Activated T-cell treated with anti-CD3 and anti-CD28 coated beads, Interleukin-2, amount 50 U/mL, for 4 hours (primary cell): ENCODE measurements at regions not wholly inside any gene's neighbourhood (a gene's known extent, or its start where the extent isn't known, plus 50 kb on each side); places are given as distances from the start of the nearest gene placed in this dataset.

Experiments used
- ATAC-seq, 2 donors: fragments of 200-7000 bp; cut with Tn5 transposase; one replicate each; pipeline ENCODE4 v1.10.0; 2021
- DNase-seq: peaks from one replicate; pipeline ENCODE4 v3.0.0-alpha.2; 2020
- H3K27me3 Mint-ChIP-seq: one replicate; pipeline ENCODE4 v1.8.0; 2021; ENCODE audit warnings: low read depth, mixed read lengths
- H3K36me3 Mint-ChIP-seq: one replicate; pipeline ENCODE4 v1.8.0; 2022; ENCODE audit warnings: mixed read lengths; ENCODE audit not compliant: insufficient read depth
- H3K4me1 Mint-ChIP-seq: one replicate; pipeline ENCODE4 v1.8.0; 2021; ENCODE audit warnings: low read depth, mixed read lengths
- H3K4me3 Mint-ChIP-seq: one replicate; pipeline ENCODE4 v1.8.0; 2021; ENCODE audit warnings: mild to moderate bottlenecking, moderate library complexity, mixed read lengths
- H3K9me3 Mint-ChIP-seq: one replicate; pipeline ENCODE4 v1.8.0; 2021; ENCODE audit warnings: mixed read lengths

DNA sequence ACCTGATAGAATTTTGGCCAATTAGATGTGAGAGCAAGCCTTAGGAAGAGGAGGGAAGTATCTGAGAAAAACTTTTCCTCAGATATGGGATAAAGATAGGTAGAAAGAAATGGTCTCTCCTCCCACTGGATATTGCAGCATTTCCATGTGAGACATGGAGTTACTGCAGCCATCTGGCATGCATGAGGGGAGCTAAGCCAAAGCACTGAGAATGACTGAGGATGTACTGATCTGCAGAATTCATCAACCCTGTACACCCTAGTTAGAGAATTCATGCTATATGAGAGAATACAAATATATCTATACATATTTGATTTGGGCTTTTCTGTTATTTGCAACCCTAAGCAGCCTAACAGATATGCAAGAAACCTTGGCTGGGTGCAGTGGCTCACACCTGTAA is 52.5 kb upstream of the RPL34 start:
- no peak overlapping the region for H3K4me3 Mint-ChIP-seq
- peaks cover 8% of the 10 kb centered on the region for H3K4me1 Mint-ChIP-seq
- H3K36me3 Mint-ChIP-seq = no peaks in the 10 kb centered on the region
- no peaks in the 10 kb centered on the region for H3K27me3 Mint-ChIP-seq
- DNase-seq (no peak), ATAC-seq (no peak)
- no peaks in the 10 kb centered on the region for H3K9me3 Mint-ChIP-seq

DNA sequence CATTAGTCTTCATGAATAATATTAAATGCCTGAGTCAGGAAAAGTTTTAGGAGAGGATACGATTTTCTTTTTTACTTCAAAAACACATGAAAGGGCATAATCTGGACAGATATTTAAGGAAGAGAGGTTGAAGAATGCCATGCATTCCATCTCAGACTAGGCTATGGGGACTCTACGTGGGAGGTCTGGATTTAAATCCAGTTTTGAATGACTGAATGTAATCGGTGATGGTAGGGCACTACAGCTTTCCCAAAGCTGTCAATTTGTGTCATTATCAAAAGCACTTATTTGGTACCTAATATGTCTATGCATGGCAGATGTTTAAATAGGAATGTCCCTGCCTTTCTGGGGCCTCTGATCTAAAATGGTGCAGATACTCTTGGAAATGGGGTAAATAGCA is 59.3 kb upstream of the RPL34 start:
- DNase-seq (no peak), ATAC-seq (no peak)
- Mint-ChIP-seq H3K36me3 (no peaks in the 10 kb centered on the region), H3K4me3 (no peak overlapping the region), H3K4me1 (peaks cover 2% of the 10 kb centered on the region), H3K27me3 (no peaks in the 10 kb centered on the region), H3K9me3 (no peaks in the 10 kb centered on the region)

GRCh38 chr4:108560616-108561015 is 59.8 kb upstream of the RPL34 start:
- Mint-ChIP-seq H3K9me3 (no peaks in the 10 kb centered on the region), H3K36me3 (no peaks in the 10 kb centered on the region)

GRCh38 chr4:108559911-108560310 is 60.5 kb upstream of the RPL34 start:
- DNase-seq = no peak
- Mint-ChIP-seq H3K9me3 (no peaks in the 10 kb centered on the region), H3K27me3 (no peaks in the 10 kb centered on the region), H3K36me3 (no peaks in the 10 kb centered on the region), H3K4me1 (peaks cover 2% of the 10 kb centered on the region), H3K4me3 (no peak overlapping the region)
- no peak for ATAC-seq

More at GRCh38 chr4:108560616-108561015, 59.8 kb upstream of the RPL34 start:
- no peak for ATAC-seq
- Mint-ChIP-seq H3K4me1 (peaks cover 2% of the 10 kb centered on the region), H3K4me3 (no peak overlapping the region), H3K27me3 (no peaks in the 10 kb centered on the region)
- no peak for DNase-seq

DNA sequence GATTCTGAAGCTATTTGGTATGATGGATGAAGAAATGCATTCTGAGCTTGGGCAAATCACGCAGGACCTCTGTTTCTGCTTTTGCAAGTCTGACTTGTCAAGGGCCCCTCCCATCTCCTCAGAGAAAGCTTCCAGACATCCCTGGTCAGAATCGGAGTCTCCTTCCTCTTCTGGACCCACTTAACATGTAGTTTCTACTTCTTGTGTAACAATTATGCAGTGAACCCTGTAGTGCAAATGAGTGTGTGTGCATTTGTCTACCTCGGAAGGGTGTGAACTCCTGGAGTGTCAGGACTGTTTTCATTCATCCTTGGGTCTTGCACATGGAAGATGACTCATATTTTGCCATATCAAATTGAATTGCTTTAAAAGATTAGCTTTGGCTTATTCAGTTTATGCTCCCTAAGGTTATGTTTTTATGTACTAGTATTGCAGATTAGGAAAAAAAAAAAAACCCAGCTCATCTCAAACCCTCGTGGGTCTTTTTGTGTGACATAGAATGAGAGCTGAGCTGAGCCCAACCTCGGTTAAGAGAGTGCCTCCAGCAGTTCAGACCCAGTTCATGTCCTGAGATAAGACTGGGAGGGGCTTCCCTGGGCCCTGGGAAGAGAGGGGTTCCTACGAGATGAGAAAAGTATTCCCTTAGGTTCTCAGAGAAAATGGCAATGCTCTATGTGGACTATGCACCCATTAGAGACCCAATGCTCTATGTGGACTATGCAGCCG is 61.1 kb upstream of the RPL34 start:
- no peaks in the 10 kb centered on the region for H3K36me3 Mint-ChIP-seq
- ATAC-seq = no peak
- H3K4me3 Mint-ChIP-seq = no peak overlapping the region
- H3K9me3 Mint-ChIP-seq = no peaks in the 10 kb centered on the region
- no peaks in the 10 kb centered on the region for H3K4me1 Mint-ChIP-seq
- no peaks in the 10 kb centered on the region for H3K27me3 Mint-ChIP-seq
- DNase-seq = no peak

DNA sequence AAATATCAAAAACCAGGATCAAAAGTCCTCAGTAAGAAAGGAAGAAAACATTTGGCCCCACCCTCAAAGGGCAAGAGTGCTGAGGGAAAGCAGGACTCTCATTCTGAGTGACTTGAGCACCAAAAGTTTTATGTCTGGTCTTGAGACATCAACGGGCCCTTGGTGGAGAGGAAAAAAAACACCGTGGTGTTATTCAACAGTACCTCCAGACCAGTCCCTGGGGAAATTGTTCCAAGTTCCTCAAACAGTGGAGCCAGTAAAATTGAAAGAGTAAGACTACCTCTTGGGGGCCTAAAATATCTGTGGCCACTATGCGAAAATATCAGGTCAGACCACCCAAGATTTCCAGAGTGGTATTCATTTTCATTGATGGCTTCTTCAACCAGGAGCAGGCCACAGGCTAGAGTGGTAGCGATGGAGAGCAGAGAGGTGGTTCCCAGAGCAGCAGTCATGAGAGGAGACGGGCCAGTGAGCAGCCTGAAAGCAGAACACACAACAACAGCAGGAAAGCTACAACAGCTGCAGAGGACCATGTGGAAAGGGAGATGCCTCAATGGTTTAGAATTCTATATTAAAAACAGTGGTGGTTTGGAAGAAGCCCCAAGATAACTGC is 63.7 kb upstream of the RPL34 start:
- peaks cover 7% of the 10 kb centered on the region for H3K9me3 Mint-ChIP-seq
- no peak for DNase-seq
- no peaks in the 10 kb centered on the region for H3K27me3 Mint-ChIP-seq
- no peaks in the 10 kb centered on the region for H3K36me3 Mint-ChIP-seq
- H3K4me1 Mint-ChIP-seq = no peaks in the 10 kb centered on the region
- ATAC-seq = no peak
- H3K4me3 Mint-ChIP-seq = no peak overlapping the region

DNA sequence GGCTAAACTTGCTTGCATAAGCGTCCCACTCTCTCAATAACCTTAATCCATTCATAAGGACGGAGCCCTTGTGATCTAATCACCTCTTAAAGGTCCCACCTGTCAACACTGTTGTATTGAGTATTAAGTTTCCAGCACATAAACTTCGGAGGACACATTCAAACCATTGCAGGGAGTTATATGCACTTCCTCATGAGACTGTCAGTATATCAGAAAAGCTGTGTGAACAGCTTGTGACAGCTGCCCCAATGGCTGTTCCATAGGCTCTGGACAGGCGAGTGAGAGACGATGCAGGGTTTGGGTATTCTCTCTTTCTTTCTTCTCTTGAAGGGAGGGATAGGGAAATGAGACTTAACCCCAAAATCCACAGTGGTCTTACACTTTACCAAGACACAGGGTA is 64.2 kb upstream of the RPL34 start:
- Mint-ChIP-seq H3K4me1 (no peaks in the 10 kb centered on the region), H3K36me3 (peaks cover 3% of the 10 kb centered on the region), H3K4me3 (no peak overlapping the region), H3K9me3 (peaks cover 7% of the 10 kb centered on the region), H3K27me3 (no peaks in the 10 kb centered on the region)
- DNase-seq (no peak), ATAC-seq (no peak)

- peaks cover 3% of the 10 kb centered on the region for H3K36me3 Mint-ChIP-seq
- DNase-seq (no peak), ATAC-seq (no peak)
- peaks cover 7% of the 10 kb centered on the region for H3K9me3 Mint-ChIP-seq
- no peak overlapping the region for H3K4me3 Mint-ChIP-seq
- no peaks in the 10 kb centered on the region for H3K27me3 Mint-ChIP-seq
- H3K4me1 Mint-ChIP-seq = no peaks in the 10 kb centered on the region
These were observed 64.7 kb upstream of the RPL34 start for GRCh38 chr4:108555701-108556100.

DNA sequence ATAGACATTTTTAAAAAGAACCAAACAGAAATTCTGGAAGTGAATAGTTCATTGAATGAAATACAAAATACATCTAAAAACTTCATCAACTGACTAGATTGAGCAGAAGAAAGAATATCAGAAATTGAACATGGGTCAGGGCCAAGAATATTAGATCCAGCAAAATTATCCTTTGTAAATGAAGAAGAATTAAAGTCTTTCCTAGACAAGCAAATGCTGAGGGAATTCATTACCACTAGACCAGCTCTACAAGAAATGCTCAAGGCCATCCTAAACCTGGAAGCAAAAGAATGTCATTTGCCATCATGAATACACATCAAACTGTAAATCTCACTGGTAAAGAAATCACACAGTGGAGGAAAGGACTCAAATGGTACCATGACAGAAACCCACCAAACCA is 72.7 kb upstream of the RPL34 start:
- H3K4me1 Mint-ChIP-seq = no peaks in the 10 kb centered on the region
- no peak for DNase-seq
- H3K36me3 Mint-ChIP-seq = peaks cover 15% of the 10 kb centered on the region
- peaks cover 26% of the 10 kb centered on the region for H3K9me3 Mint-ChIP-seq
- no peak for ATAC-seq
- no peaks in the 10 kb centered on the region for H3K27me3 Mint-ChIP-seq
- H3K4me3 Mint-ChIP-seq = no peak overlapping the region

GRCh38 chr4:108546728-108547127 is 73.6 kb upstream of the RPL34 start:
- Mint-ChIP-seq H3K9me3 (peaks cover 23% of the 10 kb centered on the region), H3K4me1 (peaks cover 2% of the 10 kb centered on the region), H3K36me3 (peaks cover 16% of the 10 kb centered on the region), H3K27me3 (no peaks in the 10 kb centered on the region), H3K4me3 (no peak overlapping the region)
- DNase-seq = no peak
- no peak for ATAC-seq

GRCh38 chr4:108544481-108544880 is 75.9 kb upstream of the RPL34 start:
- DNase-seq (no peak), ATAC-seq (no peak)
- Mint-ChIP-seq H3K36me3 (peaks cover 16% of the 10 kb centered on the region), H3K27me3 (no peaks in the 10 kb centered on the region), H3K4me1 (peaks cover 6% of the 10 kb centered on the region), H3K4me3 (no peak overlapping the region), H3K9me3 (peaks cover 23% of the 10 kb centered on the region)

DNA sequence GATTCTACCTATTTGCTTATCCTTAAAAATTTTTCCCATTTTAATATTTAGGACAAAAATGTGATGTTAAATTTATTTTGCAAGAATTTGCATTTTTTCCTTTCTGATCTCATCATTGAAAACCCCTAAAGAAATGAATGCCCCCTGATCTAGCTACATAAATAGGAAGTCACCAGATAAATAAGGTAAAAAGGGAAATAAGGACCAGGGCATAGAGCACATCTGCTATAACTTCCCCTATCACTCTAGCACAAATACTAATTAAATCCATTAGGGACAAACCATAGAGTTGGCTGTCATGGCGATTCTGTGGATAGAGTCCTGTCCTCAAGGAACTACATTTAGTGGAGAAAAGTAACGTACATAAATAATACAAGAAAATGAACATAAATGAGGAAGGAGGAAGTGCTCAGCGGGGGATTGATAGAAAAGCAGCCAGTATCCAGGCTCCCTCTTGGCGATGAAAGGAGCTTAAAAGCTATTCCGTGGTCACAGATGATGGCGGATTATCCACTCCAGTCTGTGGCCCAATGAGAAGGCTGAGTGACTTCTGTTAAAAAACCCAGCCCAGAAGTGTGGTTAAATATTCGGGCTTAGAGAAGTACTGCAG is 76.9 kb upstream of the RPL34 start:
- H3K4me3 Mint-ChIP-seq = no peak overlapping the region
- H3K36me3 Mint-ChIP-seq = peaks cover 6% of the 10 kb centered on the region
- peaks cover 14% of the 10 kb centered on the region for H3K9me3 Mint-ChIP-seq
- DNase-seq (no peak), ATAC-seq (no peak)
- peaks cover 6% of the 10 kb centered on the region for H3K4me1 Mint-ChIP-seq
- no peaks in the 10 kb centered on the region for H3K27me3 Mint-ChIP-seq

DNA sequence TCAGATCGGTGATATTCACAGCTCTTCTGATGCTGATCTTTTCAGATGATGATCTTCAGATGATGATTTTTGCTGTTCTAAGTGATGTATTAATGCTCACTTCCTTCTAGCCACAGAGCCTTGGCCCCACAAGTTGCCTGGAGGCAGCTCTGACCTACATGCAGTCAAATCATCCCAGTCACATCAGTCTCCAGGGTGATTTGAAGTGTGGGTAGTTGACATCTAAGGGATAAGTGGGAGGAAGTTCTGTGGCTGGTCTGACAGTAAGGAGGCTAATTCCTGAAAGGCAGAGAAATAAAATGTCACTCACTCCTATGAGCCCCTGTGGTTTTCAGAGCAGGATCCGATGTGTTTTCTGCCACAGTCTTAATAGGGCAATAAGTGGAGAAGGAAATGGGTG is 79.8 kb upstream of the RPL34 start:
- ATAC-seq (no peak), DNase-seq (no peak)
- H3K36me3 Mint-ChIP-seq = peaks cover 4% of the 10 kb centered on the region
- H3K4me1 Mint-ChIP-seq = peaks cover 20% of the 10 kb centered on the region
- H3K27me3 Mint-ChIP-seq = no peaks in the 10 kb centered on the region
- no peak overlapping the region for H3K4me3 Mint-ChIP-seq
- H3K9me3 Mint-ChIP-seq = no peaks in the 10 kb centered on the region

DNA sequence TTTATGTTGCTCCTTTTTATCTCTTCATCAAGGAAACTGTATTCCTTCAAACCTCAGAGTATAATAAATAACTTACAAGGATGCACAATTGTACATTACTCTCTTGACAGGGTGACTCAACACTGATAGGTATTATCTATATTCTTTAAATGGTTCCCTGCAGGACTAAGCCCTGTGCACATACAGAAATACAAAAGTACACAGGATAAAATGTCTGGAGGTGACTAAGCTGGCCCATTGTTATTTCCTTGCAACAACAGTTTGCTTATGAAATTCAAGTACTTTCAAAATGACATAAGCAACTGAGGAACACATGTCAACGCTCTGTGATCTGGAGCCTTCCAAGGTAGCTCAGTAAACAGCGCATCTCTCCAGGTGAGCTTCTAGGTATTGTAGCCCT is 83.8 kb upstream of the RPL34 start:
- no peak overlapping the region for H3K4me3 Mint-ChIP-seq
- peaks cover 45% of the 10 kb centered on the region for H3K4me1 Mint-ChIP-seq
- DNase-seq (no peak), ATAC-seq (peak; percentile 65 to 68)
- H3K9me3 Mint-ChIP-seq = no peaks in the 10 kb centered on the region
- peaks cover 3% of the 10 kb centered on the region for H3K36me3 Mint-ChIP-seq
- no peaks in the 10 kb centered on the region for H3K27me3 Mint-ChIP-seq

GRCh38 chr4:108535757-108536156 is 84.6 kb upstream of the RPL34 start:
- Mint-ChIP-seq H3K9me3 (no peaks in the 10 kb centered on the region), H3K36me3 (no peaks in the 10 kb centered on the region), H3K4me3 (no peak overlapping the region), H3K27me3 (no peaks in the 10 kb centered on the region), H3K4me1 (peaks cover 51% of the 10 kb centered on the region)
- no peak for DNase-seq
- ATAC-seq = peak in 1 of 2 donors; percentile 31
